22Rv1 (cell line): ENCODE measurements at regions not wholly inside any gene's neighbourhood (a gene's known extent, or its start where the extent isn't known, plus 50 kb on each side); places are given as distances from the start of the nearest gene placed in this dataset.

Source experiments
- H3K27ac ChIP-seq: fragments of 450-650 bp; 2 replicates; pipeline ENCODE4 v1.5.1; 2017
- ZFX ChIP-seq: fragments of 450-650 bp; IDR thresholded peaks from 2 replicates; pipeline ENCODE4 v1.6.1; 2017; ENCODE audit warnings: antibody characterized with exemption, borderline replicate concordance
- TF ChIP-seq, protein P1 (sequence below): fragments of 450-650 bp; IDR thresholded peaks from 2 replicates; pipeline ENCODE4 v1.5.1; 2017; ENCODE audit warnings: mild to moderate bottlenecking

DNA sequence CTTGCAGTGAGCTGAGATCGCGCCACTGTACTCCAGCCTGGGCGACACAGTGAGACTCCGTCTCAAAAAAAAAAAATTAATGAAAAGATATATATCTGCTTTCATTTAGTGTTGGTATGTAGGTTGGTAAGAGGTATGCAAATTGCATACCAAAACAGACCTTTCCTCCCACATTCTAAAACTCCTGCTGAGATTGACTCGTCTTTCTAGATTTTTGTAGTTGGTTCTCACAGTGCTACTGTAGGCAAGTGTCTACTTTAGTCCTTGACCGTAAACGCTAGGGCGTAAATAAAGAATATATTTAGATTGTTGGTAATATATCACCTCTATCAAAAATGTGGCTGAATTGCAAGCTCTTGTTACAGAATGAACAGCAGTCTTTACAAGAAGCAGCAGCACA is 445.9 kb downstream of the CHSY3 start:
- H3K27ac ChIP-seq = no peak overlapping the region
- TF ChIP-seq, protein P1, sequence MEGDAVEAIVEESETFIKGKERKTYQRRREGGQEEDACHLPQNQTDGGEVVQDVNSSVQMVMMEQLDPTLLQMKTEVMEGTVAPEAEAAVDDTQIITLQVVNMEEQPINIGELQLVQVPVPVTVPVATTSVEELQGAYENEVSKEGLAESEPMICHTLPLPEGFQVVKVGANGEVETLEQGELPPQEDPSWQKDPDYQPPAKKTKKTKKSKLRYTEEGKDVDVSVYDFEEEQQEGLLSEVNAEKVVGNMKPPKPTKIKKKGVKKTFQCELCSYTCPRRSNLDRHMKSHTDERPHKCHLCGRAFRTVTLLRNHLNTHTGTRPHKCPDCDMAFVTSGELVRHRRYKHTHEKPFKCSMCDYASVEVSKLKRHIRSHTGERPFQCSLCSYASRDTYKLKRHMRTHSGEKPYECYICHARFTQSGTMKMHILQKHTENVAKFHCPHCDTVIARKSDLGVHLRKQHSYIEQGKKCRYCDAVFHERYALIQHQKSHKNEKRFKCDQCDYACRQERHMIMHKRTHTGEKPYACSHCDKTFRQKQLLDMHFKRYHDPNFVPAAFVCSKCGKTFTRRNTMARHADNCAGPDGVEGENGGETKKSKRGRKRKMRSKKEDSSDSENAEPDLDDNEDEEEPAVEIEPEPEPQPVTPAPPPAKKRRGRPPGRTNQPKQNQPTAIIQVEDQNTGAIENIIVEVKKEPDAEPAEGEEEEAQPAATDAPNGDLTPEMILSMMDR = no peak
- no peak for TF ChIP-seq ZFX

GRCh38 chr5:130337179-130337888 is 433.1 kb downstream of the CHSY3 start:
- TF ChIP-seq, protein P1 = no peak
- TF ChIP-seq ZFX = no peak
- no peak overlapping the region for H3K27ac ChIP-seq

- no peak overlapping the region for H3K27ac ChIP-seq
- TF ChIP-seq, protein P1 = no peak
- TF ChIP-seq ZFX = no peak
These were observed 430.9 kb downstream of the CHSY3 start for GRCh38 chr5:130335117-130335516.

DNA sequence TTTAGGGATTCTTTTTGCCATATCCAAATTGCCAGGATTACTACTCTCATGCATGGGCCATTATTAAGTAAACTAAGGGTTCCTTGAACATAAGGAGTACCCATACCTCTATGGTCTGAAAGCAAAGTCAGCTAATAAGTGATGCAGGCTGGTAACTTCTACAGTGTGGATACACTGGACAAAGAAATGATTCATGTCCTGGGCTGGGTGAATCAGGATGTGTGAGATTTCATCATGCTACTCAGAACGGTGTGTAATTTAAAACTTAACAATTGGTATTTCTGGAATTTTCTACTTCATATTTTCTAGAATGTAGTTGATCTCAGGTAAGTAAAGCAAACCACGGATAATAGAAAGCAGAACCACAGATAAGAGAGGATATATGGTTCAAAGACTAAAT is 428.8 kb downstream of the CHSY3 start:
- TF ChIP-seq ZFX = no peak
- TF ChIP-seq, protein P1 = no peak
- no peak overlapping the region for H3K27ac ChIP-seq

GRCh38 chr5:130331332-130331731 is 427.1 kb downstream of the CHSY3 start:
- H3K27ac ChIP-seq = no peak overlapping the region
- TF ChIP-seq, protein P1 = no peak
- no peak for TF ChIP-seq ZFX

DNA sequence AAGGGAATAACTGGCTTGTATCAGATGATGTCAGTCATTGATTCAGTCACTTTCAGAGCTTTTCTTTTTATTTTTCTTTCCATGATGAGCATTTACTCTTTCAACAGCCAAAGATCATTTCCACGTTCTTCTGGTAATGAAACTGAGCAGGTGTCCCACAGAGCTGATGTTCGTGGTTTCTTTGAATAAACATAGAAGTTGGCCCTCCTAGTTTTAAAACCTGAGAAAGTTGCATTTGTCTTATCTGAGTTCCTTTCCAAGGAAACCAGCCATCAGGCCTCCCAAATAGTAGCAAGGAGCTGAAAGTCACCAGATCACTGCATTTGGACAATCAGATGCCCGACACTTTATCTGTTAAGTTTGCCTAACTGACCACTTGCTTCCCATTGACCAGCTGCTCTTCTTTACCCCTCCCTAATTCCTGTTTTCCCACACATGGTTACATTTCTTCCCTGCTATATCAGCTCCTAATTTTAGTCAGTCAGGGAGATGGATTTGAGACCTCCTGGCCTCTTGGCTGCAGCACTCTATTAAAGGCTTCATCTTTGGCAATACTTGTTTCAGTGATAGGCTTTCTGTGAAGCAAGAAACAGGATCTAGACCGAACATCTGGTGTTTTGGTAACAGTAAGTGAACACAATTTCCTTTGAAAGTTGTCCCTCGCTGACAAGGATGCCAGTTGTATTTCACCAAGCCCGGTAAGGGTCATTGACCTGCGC is 420.8 kb downstream of the CHSY3 start:
- H3K27ac ChIP-seq = no peak overlapping the region
- TF ChIP-seq, protein P1 = no peak
- no peak for TF ChIP-seq ZFX

DNA sequence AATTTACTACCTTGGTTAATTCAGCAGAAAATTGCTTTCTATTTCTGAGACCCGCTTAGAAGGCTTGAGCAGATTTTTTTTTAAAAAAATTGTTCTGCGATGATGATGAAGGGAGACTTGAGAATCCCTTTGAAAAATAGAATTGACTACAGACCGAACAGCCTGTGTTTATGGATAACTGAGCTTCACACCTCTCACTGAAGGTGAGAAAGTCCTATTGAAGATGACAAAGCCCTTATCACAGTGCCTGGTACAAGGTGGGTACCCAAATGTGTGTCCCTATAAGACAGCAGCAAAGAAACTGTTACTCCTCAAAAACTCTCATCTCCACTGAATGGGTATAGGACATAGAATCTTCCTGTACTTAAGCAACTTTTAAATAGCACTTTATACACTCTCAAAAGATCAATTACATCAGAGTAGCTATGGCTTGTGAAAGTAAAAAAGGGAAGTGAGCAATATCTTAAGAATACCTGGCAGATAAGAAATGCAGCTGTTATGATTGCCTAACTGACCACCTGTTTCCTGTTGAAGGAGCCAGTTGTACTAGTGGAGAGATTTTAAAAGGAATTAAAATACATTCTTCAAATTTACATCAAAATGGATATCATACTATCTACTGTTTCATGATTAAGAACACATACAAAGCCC is 419.7 kb downstream of the CHSY3 start:
- TF ChIP-seq, protein P1 = no peak
- no peak overlapping the region for H3K27ac ChIP-seq
